ES-I3 (cell line): ENCODE measurements at regions not wholly inside any gene's neighbourhood (a gene's known extent, or its start where the extent isn't known, plus 50 kb on each side); places are given as distances from the start of the nearest gene placed in this dataset.
"Not testable (repeated sequence)": the region's sequence is repeated elsewhere in the genome, so short reads cannot be mapped to it uniquely, and the experiment has no call there.

Experiments used
- H3K36me3 ChIP-seq: 2 replicates; pipeline ENCODE4 v1.6.1; 2013; ENCODE audit warnings: mild to moderate bottlenecking, low read length, control low read depth, moderate library complexity; ENCODE audit not compliant: insufficient read depth
- H3K4me1 ChIP-seq: 2 replicates; pipeline ENCODE4 v1.6.1; 2013; ENCODE audit warnings: mild to moderate bottlenecking, control low read depth, low read length; ENCODE audit not compliant: insufficient read depth
- H3K9ac ChIP-seq: 2 replicates; pipeline ENCODE4 v1.6.1; 2013; ENCODE audit warnings: low read depth, mild to moderate bottlenecking, low read length, moderate library complexity
- H3K9me3 ChIP-seq: 2 replicates; pipeline ENCODE4 v1.6.1; 2013; ENCODE audit warnings: mild to moderate bottlenecking, low read length, moderate library complexity; ENCODE audit not compliant: control insufficient read depth, insufficient read depth

DNA sequence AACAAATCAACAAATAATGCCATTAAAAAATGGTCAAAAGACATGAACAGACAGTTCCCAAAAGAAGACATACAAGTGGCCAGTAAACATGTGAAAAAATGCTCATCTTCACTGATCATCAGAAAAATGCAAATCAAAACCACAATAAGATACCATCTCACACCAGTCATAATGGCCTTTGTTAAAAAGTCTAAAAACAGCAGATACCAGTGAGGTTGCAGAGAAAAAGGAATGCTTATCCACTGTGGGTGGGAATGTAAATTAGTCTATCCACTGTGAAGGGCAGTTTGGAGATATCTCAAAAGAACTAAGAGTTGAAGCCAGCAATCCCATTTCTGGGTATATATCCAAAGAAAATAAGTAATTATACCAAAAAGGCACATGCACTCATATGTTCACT is 668.1 kb upstream of the CPEB2 start:
- H3K4me1 ChIP-seq, result 0 out of 2 replicates have a peak, but pooled peaks cover 2% of the 10 kb centered on the region
- no peak overlapping the region for H3K9ac ChIP-seq
- H3K9me3 ChIP-seq, result no peaks in the 10 kb centered on the region
- no peaks in the 10 kb centered on the region for H3K36me3 ChIP-seq

GRCh38 chr4:14335872-14336271 is 666.4 kb upstream of the CPEB2 start:
- Histone ChIP-seq H3K9ac (no peak overlapping the region), H3K4me1 (peaks cover 11% of the 10 kb centered on the region; the same call in 1 of the 2 replicates), H3K36me3 (no peaks in the 10 kb centered on the region), H3K9me3 (no peaks in the 10 kb centered on the region)

GRCh38 chr4:14336656-14337055 is 665.6 kb upstream of the CPEB2 start:
- H3K9me3 ChIP-seq, result no peaks in the 10 kb centered on the region
- H3K9ac ChIP-seq, result no peak overlapping the region
- H3K36me3 ChIP-seq, result no peaks in the 10 kb centered on the region
- peaks cover 11% of the 10 kb centered on the region; the same call in 1 of the 2 replicates for H3K4me1 ChIP-seq

DNA sequence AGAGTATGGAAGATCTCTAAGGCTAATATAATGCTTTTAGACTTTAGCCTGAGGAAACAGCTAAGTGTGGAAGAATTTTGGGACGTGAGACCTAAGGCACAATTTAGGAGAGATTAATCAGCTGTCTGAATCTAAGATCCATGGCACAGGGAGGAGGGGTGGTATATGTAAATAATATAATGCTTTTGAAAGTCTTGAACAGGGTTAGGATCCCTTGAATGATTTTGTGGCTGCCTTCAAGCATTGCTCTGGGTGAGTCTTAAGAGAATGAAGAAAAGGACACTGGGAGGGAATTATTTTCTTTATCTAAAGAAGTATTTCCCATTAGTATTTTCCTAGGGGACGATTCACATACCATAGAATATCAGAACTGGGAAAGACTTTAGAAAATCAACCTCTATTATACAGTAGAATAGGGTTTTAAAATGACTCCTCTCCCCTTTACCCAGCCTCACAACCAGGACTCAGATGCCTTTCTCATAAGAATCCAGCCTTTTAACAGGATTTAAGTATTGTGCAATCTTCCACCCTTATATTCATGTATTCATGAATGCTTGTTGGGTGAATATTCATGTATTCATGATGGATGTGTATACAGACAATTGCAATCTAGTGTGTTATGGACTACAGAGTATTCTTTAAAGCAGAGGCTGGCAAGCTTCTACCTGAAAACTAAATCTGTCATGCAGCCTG is 664.2 kb upstream of the CPEB2 start:
- Histone ChIP-seq H3K9me3 (no peaks in the 10 kb centered on the region), H3K36me3 (no peaks in the 10 kb centered on the region), H3K9ac (no peak overlapping the region), H3K4me1 (peaks cover 11% of the 10 kb centered on the region; the same call in 1 of the 2 replicates)

DNA sequence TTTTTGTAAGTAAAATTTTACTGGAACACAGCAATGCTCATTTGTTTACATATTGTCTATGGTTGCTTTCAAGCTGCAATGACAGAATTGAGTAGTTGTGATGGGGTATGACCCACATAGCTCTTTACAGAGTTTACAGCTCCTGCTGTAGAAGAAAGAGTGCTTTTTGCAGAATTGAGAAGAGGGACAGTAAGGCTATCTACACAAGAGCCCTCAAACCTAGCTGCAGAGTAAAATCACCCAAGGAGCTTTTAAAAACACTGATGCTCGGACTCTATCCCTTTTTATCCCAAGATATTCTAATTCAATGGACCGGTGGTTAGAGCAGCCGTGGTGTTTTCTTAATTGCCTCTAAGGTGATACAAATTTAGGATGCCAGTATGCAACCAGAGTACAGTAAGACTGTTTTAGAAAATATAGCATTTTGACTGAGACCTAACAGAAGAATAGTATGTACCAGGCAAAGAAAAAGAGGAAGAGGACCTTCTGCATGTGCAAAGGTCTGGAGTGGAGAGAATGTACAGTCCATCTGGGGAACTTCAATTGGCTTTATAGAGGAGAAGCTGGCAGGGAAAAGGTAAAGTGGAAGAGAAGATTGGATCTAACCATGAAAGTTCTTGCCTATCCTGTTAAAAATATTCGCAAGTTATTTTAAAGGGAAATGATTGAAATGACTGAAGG is 663.6 kb upstream of the CPEB2 start:
- H3K9ac ChIP-seq, result no peak overlapping the region
- no peaks in the 10 kb centered on the region for H3K36me3 ChIP-seq
- H3K4me1 ChIP-seq, result peaks cover 11% of the 10 kb centered on the region; the same call in 1 of the 2 replicates
- no peaks in the 10 kb centered on the region for H3K9me3 ChIP-seq

DNA sequence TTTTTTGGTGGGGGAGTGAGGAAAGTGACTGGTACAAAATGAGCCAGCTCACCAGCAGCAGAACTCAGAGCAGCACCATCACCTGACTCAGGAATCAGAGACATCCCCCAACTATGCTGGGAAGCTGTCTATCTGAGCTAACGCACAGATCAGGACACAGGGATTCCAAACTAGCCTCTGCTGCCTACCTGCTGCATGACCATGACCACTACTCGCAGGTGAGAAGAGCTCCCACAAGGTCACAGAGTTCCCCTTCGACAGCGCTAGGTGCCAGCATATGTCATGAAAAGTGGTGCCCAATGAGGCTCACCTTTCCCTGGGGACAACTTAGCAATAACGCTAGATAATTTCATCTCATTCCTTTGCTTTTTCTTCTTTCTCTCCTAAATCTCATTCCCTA is 662.6 kb upstream of the CPEB2 start:
- Histone ChIP-seq H3K4me1 (peaks cover 11% of the 10 kb centered on the region; the same call in 1 of the 2 replicates), H3K36me3 (no peaks in the 10 kb centered on the region), H3K9ac (no peak overlapping the region), H3K9me3 (no peaks in the 10 kb centered on the region)

- Histone ChIP-seq H3K4me1 (peaks cover 11% of the 10 kb centered on the region; the same call in 1 of the 2 replicates), H3K36me3 (no peaks in the 10 kb centered on the region), H3K9me3 (no peaks in the 10 kb centered on the region), H3K9ac (no peak overlapping the region)
Observed at GRCh38 chr4:14340321-14340720, 662.0 kb upstream of the CPEB2 start.

DNA sequence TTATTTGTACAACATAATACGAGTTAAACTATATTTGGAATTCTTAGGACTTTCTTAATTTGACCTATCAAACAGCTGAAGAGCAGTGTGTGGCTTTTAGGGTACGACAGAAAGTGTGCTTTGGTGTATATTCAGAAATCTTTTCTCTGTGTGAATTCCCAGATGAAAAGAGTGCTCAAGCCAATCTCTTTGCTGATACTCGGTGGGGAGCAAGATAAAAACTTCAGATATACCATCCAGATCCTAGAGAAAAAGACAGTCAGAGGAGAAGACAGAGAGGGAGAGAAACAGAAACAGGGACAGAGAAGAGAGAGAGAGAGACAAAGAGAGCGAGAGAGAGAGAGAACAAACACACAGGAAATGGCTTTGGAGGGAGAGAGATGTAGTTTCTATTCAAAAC is 658.3 kb upstream of the CPEB2 start:
- Histone ChIP-seq H3K4me1 (peaks cover 9% of the 10 kb centered on the region; the same call in 1 of the 2 replicates), H3K9ac (no peak overlapping the region), H3K36me3 (no peaks in the 10 kb centered on the region), H3K9me3 (no peaks in the 10 kb centered on the region)

- no peaks in the 10 kb centered on the region for H3K36me3 ChIP-seq
- no peaks in the 10 kb centered on the region for H3K4me1 ChIP-seq
- H3K9ac ChIP-seq, result no peak overlapping the region
- H3K9me3 ChIP-seq, result no peaks in the 10 kb centered on the region
Observed at GRCh38 chr4:14345356-14345775, 656.9 kb upstream of the CPEB2 start.

DNA sequence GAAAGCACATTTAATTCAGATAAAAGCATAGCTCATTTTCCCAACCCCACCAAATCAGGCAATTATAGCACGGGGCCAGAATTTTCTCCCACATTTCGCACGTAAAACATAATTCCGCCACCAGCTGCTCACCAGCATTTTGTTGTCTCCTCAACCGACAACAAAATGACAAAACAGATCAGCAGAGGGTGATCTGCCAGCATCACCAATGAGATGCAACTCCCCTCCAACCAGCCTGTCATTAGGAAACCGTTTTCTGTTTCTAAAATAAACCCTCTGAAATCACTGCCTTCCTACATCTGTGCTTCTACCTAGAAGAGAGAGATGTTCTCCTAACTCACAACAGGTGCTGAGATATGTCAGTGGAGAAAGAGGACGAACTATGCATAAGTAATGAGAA is 654.8 kb upstream of the CPEB2 start:
- Histone ChIP-seq H3K9ac (no peak overlapping the region), H3K4me1 (no peaks in the 10 kb centered on the region), H3K36me3 (no peaks in the 10 kb centered on the region), H3K9me3 (no peaks in the 10 kb centered on the region)

GRCh38 chr4:14348506-14348905 is 653.8 kb upstream of the CPEB2 start:
- Histone ChIP-seq H3K36me3 (no peaks in the 10 kb centered on the region), H3K9me3 (no peaks in the 10 kb centered on the region)

DNA sequence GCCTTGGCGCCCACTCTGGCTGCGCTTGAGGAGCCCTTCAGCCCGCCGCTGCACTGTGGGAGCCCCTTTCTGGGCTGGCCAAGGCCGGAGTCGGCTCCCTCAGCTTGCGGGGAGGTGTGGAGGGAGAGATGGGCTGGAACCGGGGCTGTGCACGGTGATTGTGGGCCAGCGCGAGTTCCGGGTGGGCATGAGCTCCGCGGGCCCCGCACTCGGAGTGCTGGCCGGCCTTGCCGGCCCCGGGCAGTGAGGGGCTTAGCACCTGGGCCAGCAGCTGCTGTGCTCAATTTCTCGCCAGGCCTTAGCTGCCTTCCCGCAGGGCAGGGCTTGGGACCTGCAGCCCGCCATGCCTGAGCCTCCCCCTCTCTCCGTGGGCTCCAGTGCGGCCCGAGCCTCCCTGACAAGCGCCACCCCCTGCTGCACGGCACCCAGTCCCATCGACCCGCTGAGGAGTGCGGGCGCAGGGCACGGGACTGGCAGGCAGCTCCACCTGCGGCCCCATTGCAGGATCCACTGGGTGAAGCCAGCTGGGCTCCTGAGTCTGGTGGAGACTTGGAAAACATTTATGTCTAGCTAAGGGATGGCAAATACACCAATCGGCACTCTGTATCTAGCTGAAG is 643.6 kb upstream of the CPEB2 start:
- H3K9me3 ChIP-seq, H3K9ac ChIP-seq, H3K36me3 ChIP-seq, H3K4me1 ChIP-seq: not testable (repeated sequence)

More at GRCh38 chr4:14348506-14348905, 653.8 kb upstream of the CPEB2 start:
- no peaks in the 10 kb centered on the region for H3K4me1 ChIP-seq
- H3K9ac ChIP-seq, result no peak overlapping the region

- Histone ChIP-seq H3K4me1 (peaks cover 12% of the 10 kb centered on the region; the same call in 1 of the 2 replicates), H3K9me3 (no peaks in the 10 kb centered on the region; the same call in 1 of the 2 replicates), H3K36me3 (no peaks in the 10 kb centered on the region), H3K9ac (no peak overlapping the region)
Observed at GRCh38 chr4:14359991-14360390, 642.3 kb upstream of the CPEB2 start.

- Histone ChIP-seq H3K36me3 (no peaks in the 10 kb centered on the region), H3K9ac (no peak overlapping the region), H3K9me3 (no peaks in the 10 kb centered on the region; the same call in 1 of the 2 replicates), H3K4me1 (peaks cover 15% of the 10 kb centered on the region; the same call in 1 of the 2 replicates)
Observed at GRCh38 chr4:14361084-14361483, 641.2 kb upstream of the CPEB2 start.
